SH-SY5Y (cell line): ENCODE measurements at regions not wholly inside any gene's neighbourhood (a gene's known extent, or its start where the extent isn't known, plus 50 kb on each side); places are given as distances from the start of the nearest gene placed in this dataset.

Experiments
- GATA2 ChIP-seq: IDR thresholded peaks from 2 replicates; pipeline ENCODE4 v1.6.1; 2011; ENCODE audit warnings: mild to moderate bottlenecking, low read depth, low read length
- GATA3 ChIP-seq: IDR thresholded peaks from 2 replicates; pipeline ENCODE4 v1.6.1; 2011; ENCODE audit warnings: low read depth, mild to moderate bottlenecking, low read length, moderate library complexity

GRCh38 chr17:36842231-36842819 lies 95.0 kb upstream of the LHX1 start:
- TF ChIP-seq GATA2 (no peak), GATA3 (no peak)
